Endothelial cell of umbilical vein (primary cell): ENCODE measurements at regions not wholly inside any gene's neighbourhood (a gene's known extent, or its start where the extent isn't known, plus 50 kb on each side); places are given as distances from the start of the nearest gene placed in this dataset.

Experiments used
- BruUV-seq: library from RNA; stranded (reverse); fragments of 400-500 nt; replicated peaks from 2 replicates; lab custom pipeline; 2021; lab: Mats Ljungman, UMichigan
- CTCF ChIA-PET: fragments of 300-600, 350-600 bp; sonication (Branson Sonifier 250); formaldehyde crosslinking; loops from one replicate; lab custom pipeline; 2021; ENCODE audit warnings: antibody characterized with exemption, inconsistent platforms; lab: Charles Lee
- POLR2A ChIA-PET: fragments of 300-600, 350-600 bp; sonication (Branson Sonifier 250); formaldehyde crosslinking; loops from one replicate; lab custom pipeline; 2021; ENCODE audit warnings: antibody characterized with exemption, inconsistent platforms; lab: Charles Lee
- DNase-seq: peaks from one replicate; pipeline ENCODE4 v3.0.0-alpha.2; 2011; ENCODE audit warnings: low read depth, low spot score
- FAIRE-seq: peaks from 2 replicates; lab custom pipeline; 2011; peaks lifted over from hg19 to GRCh38; lab: Jason Lieb, UNC
- H2AFZ ChIP-seq: 2 replicates; pipeline ENCODE4 v1.6.0; 2012; ENCODE audit warnings: low read depth, low read length, control low read depth, inconsistent platforms
- H3K27ac ChIP-seq: 2 replicates; pipeline ENCODE4 v1.5.1; 2011; ENCODE audit warnings: low read depth, mild to moderate bottlenecking, control low read depth, low read length, moderate library complexity; ENCODE audit not compliant: insufficient read depth
- H3K27me3 ChIP-seq, 2 experiments: 2 replicates each; pipeline versions ENCODE4 v1.6.0 to v1.6.1; 2011; ENCODE audit warnings: low read length in 2 of 2, mixed read lengths in 1 of 2; ENCODE audit not compliant: control insufficient read depth in 2 of 2, insufficient read depth in 2 of 2
- H3K36me3 ChIP-seq, 2 experiments: 2 replicates in 1 of 2; 3 replicates in 1 of 2; pipeline ENCODE4 v1.5.1; 2011; ENCODE audit warnings: low read length in 2 of 2, mild to moderate bottlenecking in 1 of 2, moderate library complexity in 1 of 2; ENCODE audit not compliant: control insufficient read depth in 2 of 2, insufficient read depth in 2 of 2; ENCODE audit errors: extremely low read depth in 1 of 2
- H3K4me1 ChIP-seq: 3 replicates; pipeline ENCODE4 v1.5.1; 2011; ENCODE audit warnings: mild to moderate bottlenecking, low read length; ENCODE audit not compliant: control insufficient read depth, insufficient read depth; ENCODE audit errors: extremely low read depth
- H3K4me2 ChIP-seq: 2 replicates; pipeline ENCODE4 v1.6.1; 2011; ENCODE audit warnings: low read length, control low read depth, mixed read lengths; ENCODE audit not compliant: insufficient read depth
- H3K4me3 ChIP-seq, 3 experiments: fragments of 200-600 bp in 1 of 3; sonication (generic), shearing (Covaris generic) in 1 of 3; replicated peaks in 1 of 3; 2 replicates each; pipeline ENCODE4 v1.5.1; 2011 to 2016; ENCODE audit warnings: control low read depth in 3 of 3, low read length in 3 of 3, mild to moderate bottlenecking in 2 of 3, inconsistent platforms in 1 of 3, low read depth in 1 of 3, moderate library complexity in 1 of 3; ENCODE audit not compliant: insufficient read depth in 1 of 3
- H3K79me2 ChIP-seq: 2 replicates; pipeline ENCODE4 v1.6.0; 2012; ENCODE audit warnings: low read length, inconsistent platforms; ENCODE audit not compliant: control insufficient read depth, insufficient read depth
- H3K9ac ChIP-seq: replicated peaks from 2 replicates; pipeline ENCODE3; 2011; ENCODE audit warnings: low read length, control low read depth; ENCODE audit not compliant: insufficient read depth; ENCODE audit errors: extremely low read depth
- H3K9me1 ChIP-seq: replicated peaks from 3 replicates; pipeline ENCODE4 v1.6.0; 2011; ENCODE audit warnings: mild to moderate bottlenecking, low read length; ENCODE audit not compliant: control insufficient read depth, insufficient read depth; ENCODE audit errors: extremely low read depth
- H3K9me3 ChIP-seq: replicated peaks from 2 replicates; pipeline ENCODE4 v1.5.1; 2012; ENCODE audit warnings: low read length, inconsistent platforms; ENCODE audit not compliant: control insufficient read depth, insufficient read depth
- H4K20me1 ChIP-seq: replicated peaks from 2 replicates; pipeline ENCODE3; 2011; ENCODE audit warnings: mild to moderate bottlenecking, low read length; ENCODE audit not compliant: control insufficient read depth, insufficient read depth; ENCODE audit errors: extremely low read depth
- CTCF ChIP-seq, 2 donors: IDR thresholded peaks; 1 replicate in 1 of 2; 2 replicates in 1 of 2; pipeline ENCODE4 v1.5.1; 2011; ENCODE audit warnings: low read length in 2 of 2, mild to moderate bottlenecking in 2 of 2, moderate library complexity in 2 of 2, control low read depth in 1 of 2, inconsistent platforms in 1 of 2, low read depth in 1 of 2; ENCODE audit not compliant: insufficient read depth in 1 of 2; ENCODE audit errors: extremely low read depth in 1 of 2
- EZH2 ChIP-seq: IDR thresholded peaks from 2 replicates; pipeline ENCODE4 v1.6.1; 2012; ENCODE audit warnings: borderline replicate concordance, low read depth, mild to moderate bottlenecking, moderate library complexity, low read length, inconsistent platforms; ENCODE audit not compliant: severe bottlenecking
- FOS ChIP-seq: IDR thresholded peaks from 2 replicates; pipeline ENCODE4 v1.6.1; 2011; ENCODE audit warnings: mild to moderate bottlenecking, low read length, moderate library complexity, borderline replicate concordance; ENCODE audit not compliant: insufficient read depth
- GATA2 ChIP-seq: IDR thresholded peaks from 2 replicates; pipeline ENCODE4 v1.7.0; 2011; ENCODE audit warnings: low read depth, mild to moderate bottlenecking, moderate library complexity, mixed read lengths, low read length; ENCODE audit not compliant: insufficient read length, insufficient read depth
- JUN ChIP-seq: IDR thresholded peaks from 2 replicates; pipeline ENCODE4 v1.6.1; 2011; ENCODE audit warnings: borderline replicate concordance, low read depth; ENCODE audit not compliant: insufficient read length, insufficient read depth
- MAX ChIP-seq: IDR thresholded peaks from 2 replicates; pipeline ENCODE4 v1.6.1; 2011; ENCODE audit not compliant: insufficient read depth, insufficient read length
- MYC ChIP-seq: IDR thresholded peaks from one replicate; pipeline ENCODE4 v1.6.1; 2011; ENCODE audit warnings: mild to moderate bottlenecking, low read depth, low read length
- POLR2A ChIP-seq: IDR thresholded peaks from 2 replicates; pipeline ENCODE4 v1.6.1; 2012; ENCODE audit warnings: low read depth, mild to moderate bottlenecking, control low read depth, low read length
- POLR2AphosphoS5 ChIP-seq: IDR thresholded peaks from 2 replicates; pipeline ENCODE4 v1.6.1; 2012; ENCODE audit warnings: low read depth, mild to moderate bottlenecking, control low read depth, low read length, moderate library complexity; ENCODE audit not compliant: insufficient read depth
- dilution Hi-C: fragments of 300-500 bp; cut with MboI; formaldehyde crosslinking; loops from one replicate; pipeline ENCODE4 v1.15.0; 2019; ENCODE audit warnings: low sequenced_read_pairs; ENCODE audit not compliant: extremely low pct_ligation_motif_present
- intact Hi-C: fragments of 100-400 bp; cut with micrococcal nuclease; formaldehyde crosslinking; loops from one replicate; pipeline ENCODE4 v1.10.0; 2022

- H3K27me3 ChIP-seq: peaks cover 2 to 8% of the 10 kb centered on the region in 2 experiments
- H3K36me3 ChIP-seq: no peaks in the 10 kb centered on the region
- TF ChIP-seq POLR2A (no peak), MYC (no peak), JUN (no peak), EZH2 (no peak), GATA2 (no peak), POLR2AphosphoS5 (no peak), MAX (no peak), CTCF (IDR thresholded peaks at IDR 0.05; ENCODE audit: extremely low read depth in 1 of 2, insufficient read depth in 1 of 2, low read depth in 1 of 2, low read length in 2 of 2) (no peak), FOS (no peak)
- dilution Hi-C loops: no loop called here
- POLR2A ChIA-PET: no interaction called here
- no peak overlapping the region for H3K9ac ChIP-seq
- no peaks in the 10 kb centered on the region for H3K79me2 ChIP-seq
- DNase-seq: no peak
- BruUV-seq: no TSS peak
- intact Hi-C loops: no loop called here
- no peak overlapping the region for H3K4me2 ChIP-seq
- FAIRE-seq: no peak
- H3K4me3 ChIP-seq: no peak overlapping the region
- H4K20me1 ChIP-seq: no peaks in the 10 kb centered on the region
- H3K9me3 ChIP-seq: no peaks in the 10 kb centered on the region
- no peaks in the 10 kb centered on the region for H3K9me1 ChIP-seq
- H2AFZ ChIP-seq: no peak overlapping the region
- CTCF ChIA-PET: interaction anchor here (1.1 to 1.7 kb wide), 3 partner anchors 12 to 40 kb away, joined by 3 to 7 read pairs (median 3); no protein-coding TSS in a partner anchor
- no peaks in the 10 kb centered on the region for H3K4me1 ChIP-seq
- H3K27ac ChIP-seq: no peak overlapping the region
Observed at GRCh38 chr2:56089931-56090330, 93.9 kb upstream of the CCDC85A start.
